Stimulated activated CD8-positive, alpha-beta memory T cell treated with anti-CD3 and anti-CD28 coated beads, Interleukin-4, amount 100 ng/mL, for 24 hours (primary cell): ENCODE measurements at regions not wholly inside any gene's neighbourhood (a gene's known extent, or its start where the extent isn't known, plus 50 kb on each side); places are given as distances from the start of the nearest gene placed in this dataset.
"Not testable (repeated sequence)": the region's sequence is repeated elsewhere in the genome, so short reads cannot be mapped to it uniquely, and the experiment has no call there.

Source experiments
- DNase-seq: peaks from one replicate; pipeline ENCODE4 v3.0.0-alpha.2; 2020; ENCODE audit warnings: low read depth

DNA sequence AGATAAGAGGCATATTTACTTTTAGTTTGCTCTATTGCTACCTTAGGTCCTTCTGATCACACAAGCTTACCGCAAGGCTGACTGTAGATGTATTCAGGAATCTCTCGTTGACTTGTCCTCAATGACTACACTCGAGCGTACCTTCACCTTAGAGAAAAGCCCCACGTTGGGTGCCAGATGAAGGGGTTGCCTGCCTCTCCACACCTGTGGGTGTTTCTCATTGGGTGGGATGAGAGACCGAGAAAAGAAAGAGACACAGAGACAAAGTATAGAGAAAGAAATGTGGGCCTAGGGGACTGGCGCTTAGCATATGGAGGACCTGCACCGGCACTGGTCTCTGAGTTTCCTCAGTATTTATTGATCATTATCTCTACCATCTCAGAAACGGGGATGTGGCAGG, 51.8 kb downstream of the ASCL4 start:
- DNase-seq = no peak

- DNase-seq = no peak
Observed at GRCh38 chr12:107829271-107829670, 54.8 kb downstream of the ASCL4 start.

GRCh38 chr12:107832441-107832840, 57.9 kb downstream of the ASCL4 start:
- no peak for DNase-seq

- DNase-seq = no peak
Observed at GRCh38 chr12:107840186-107840585, 65.7 kb downstream of the ASCL4 start.

DNA sequence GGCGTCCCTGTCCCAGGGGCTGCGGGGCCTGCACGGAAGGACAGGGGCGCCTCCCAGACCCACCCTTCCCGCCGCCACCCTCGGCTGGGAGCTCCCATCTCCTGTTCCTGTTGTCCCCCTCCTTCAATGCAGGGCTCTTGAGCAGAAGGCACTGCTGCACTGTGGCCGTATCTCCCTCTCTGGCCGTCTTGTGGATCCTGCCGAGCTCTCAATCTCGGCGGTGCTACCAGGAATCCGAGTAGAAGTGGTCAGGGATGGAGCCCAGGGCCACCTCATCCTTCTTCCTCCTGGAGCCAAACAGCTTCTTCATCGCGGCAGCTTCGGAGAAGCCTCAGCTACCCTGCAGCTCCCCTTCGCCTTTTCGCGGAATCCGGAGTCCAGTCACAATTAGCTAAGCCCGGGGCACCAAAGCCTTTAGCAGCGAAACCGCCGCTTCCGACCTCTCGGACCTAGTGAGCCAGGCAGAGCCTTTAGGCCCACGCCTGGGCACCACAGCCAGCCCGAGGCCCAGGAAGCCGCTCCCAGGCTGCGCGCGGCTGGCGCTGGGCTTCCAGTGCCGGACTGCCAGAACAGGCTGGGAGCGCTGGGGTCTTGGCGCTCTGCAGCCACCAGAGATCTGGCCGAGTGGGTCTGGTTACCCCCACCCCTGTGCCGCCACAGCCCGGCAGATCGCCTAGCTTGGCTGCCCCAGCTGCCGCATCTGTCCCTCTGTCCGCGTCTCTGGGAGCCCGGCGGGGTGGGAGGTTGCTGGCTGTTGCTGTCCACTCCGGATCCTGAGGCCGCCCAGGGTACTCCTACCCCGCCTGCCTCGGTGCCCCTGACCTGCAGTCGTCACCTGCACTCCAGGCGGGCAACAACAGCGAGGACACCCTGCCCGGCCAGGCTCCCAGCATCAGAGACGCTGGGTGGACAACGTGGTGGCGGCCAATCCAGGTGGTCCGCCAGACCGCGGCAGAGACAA, 69.1 kb downstream of the ASCL4 start:
- no peak for DNase-seq

GRCh38 chr12:107844312-107844921, 69.9 kb downstream of the ASCL4 start:
- DNase-seq = no peak

DNA sequence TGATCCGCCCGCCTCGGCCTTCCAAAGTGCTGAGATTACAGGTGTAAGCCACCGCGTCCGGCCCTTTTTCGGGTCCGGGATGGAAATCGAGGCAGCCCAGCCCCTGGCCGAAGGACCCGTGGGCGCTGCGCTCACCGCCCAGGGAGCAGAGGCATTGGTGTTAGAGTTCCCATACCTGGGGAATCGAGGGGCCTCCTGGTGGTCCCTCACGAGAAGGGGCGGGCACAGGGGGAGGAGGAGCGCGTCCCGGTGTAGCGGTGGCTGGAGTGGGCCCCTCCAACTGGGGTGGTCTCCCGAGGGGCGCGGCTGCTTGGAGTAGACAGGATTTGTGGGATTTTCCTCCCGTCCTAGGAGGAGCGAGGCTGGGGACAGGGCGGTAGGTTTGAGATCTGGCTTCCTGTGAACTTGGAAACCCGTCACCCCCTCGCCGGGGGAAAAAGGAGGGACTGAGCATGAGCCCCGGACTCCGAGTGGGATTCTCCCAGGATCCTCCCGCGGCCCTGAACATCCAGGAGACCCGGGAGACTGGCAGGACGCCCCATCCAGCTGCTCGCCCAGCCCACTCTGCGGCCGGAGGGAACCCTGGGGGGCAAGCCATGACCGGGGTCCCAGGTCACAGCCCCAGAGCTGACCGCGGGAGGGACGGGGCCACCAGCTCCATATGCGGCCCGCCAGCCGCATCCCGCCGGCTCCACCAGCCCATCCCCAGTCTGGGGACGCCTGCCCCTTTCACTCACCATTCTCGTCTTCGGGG, 70.9 kb downstream of the ASCL4 start:
- no peak for DNase-seq

DNA sequence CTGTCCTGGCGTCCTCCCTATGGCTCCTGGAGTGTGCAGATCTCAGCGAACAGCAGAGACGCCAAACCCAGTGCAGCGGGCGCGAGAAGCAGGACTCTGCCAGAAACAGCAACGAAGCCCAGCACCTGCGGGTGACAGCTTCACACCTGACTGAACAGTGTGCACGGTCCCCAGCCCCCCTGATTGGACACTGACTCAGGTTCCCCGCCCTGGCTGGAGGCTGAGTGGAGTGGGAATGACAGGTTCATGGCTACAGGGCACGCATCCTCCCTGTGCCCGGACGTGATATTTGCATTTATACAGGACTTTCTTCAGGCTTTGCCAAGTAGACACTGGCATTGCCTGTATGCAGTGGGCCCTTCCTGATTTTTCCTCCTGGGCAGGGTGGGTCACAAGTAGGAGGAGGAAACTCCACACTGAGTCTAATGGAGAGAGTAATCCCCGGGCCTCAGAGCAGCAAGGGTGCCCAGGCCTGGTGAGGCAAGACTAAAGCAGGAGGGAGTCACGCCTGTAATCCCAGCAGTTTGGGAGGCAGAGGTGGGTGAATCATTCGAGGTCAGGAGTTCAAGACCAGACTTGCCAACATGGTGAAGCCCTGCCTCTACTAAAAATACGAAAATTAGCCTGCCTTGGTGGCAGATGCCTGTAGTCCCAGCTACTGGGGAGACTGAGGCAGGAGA, 71.6 kb downstream of the ASCL4 start:
- no peak for DNase-seq

- DNase-seq = no peak
Observed at GRCh38 chr12:107847430-107847829, 72.9 kb downstream of the ASCL4 start.

GRCh38 chr12:107847830-107848229, 73.3 kb downstream of the ASCL4 start:
- DNase-seq = no peak

GRCh38 chr12:107853479-107853878, 79.0 kb downstream of the ASCL4 start:
- no peak for DNase-seq

GRCh38 chr12:107855471-107855870, 81.0 kb downstream of the ASCL4 start:
- no peak for DNase-seq

DNA sequence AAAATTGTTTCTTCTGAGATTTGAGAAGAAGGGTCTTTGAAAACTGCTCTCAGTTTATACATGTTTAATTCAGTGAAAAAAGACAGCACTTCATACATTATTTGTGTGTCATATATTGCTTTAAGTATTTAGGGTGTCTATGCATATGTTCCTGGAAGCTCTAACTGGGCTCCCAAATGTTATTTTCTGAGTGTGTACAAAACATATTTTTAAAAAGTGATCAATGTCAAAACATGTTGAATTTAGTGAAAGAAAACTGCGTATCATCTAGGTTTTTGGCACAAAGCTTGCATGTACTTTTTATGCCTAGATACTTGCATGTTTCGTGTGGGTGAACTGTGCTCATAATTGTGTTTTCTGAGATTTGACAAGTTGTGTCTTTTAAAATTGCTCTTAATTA, 81.6 kb downstream of the ASCL4 start:
- DNase-seq = no peak

GRCh38 chr12:107857191-107857590, 82.7 kb downstream of the ASCL4 start:
- no peak for DNase-seq

- DNase-seq = no peak
Observed at GRCh38 chr12:107859367-107859766, 84.9 kb downstream of the ASCL4 start.

DNA sequence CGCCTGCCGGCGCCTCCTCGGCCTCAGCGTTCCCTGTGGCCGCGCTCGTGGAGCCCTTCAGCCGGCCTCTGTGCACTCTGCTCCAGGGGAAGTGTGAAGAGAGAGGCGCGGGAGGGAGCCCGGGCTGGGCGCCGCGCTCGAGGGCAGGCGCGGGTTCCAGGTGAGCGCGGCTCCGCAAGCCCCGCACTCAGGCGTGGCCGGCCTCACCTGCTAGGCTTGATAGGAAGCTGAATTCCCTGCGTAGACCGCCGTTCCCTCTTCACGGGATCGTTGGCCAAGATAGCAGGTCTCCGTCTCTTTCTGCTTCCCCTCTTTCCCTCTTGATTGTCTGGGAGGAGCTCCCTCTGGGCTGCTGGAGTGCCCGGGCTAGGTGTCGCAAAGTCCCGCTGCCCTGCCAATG, 89.7 kb downstream of the ASCL4 start:
- no peak for DNase-seq

GRCh38 chr12:107864727-107865126, 90.2 kb downstream of the ASCL4 start:
- not testable (repeated sequence) for DNase-seq

DNA sequence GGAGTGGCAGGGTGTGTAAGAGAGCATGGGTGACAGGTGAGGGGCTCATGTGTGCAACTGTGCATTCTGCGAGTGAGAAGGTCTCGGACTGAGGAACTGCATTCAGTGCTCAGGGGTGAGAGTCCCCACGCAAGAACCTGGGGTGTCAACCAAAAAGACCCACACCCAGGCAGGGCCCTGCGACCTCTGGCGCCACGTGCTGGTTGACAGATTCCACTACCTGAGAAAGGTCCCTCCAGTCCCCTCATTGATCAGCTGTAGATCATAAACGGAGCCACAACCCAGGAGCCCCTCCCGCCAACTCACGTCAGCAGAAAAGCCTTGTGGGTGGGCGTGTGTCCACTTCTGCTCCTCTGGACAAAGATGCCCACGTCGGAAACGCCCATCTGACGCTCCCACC, 98.7 kb downstream of the ASCL4 start:
- no peak for DNase-seq

GRCh38 chr12:107875786-107876185, 101.3 kb downstream of the ASCL4 start:
- DNase-seq = no peak

DNA sequence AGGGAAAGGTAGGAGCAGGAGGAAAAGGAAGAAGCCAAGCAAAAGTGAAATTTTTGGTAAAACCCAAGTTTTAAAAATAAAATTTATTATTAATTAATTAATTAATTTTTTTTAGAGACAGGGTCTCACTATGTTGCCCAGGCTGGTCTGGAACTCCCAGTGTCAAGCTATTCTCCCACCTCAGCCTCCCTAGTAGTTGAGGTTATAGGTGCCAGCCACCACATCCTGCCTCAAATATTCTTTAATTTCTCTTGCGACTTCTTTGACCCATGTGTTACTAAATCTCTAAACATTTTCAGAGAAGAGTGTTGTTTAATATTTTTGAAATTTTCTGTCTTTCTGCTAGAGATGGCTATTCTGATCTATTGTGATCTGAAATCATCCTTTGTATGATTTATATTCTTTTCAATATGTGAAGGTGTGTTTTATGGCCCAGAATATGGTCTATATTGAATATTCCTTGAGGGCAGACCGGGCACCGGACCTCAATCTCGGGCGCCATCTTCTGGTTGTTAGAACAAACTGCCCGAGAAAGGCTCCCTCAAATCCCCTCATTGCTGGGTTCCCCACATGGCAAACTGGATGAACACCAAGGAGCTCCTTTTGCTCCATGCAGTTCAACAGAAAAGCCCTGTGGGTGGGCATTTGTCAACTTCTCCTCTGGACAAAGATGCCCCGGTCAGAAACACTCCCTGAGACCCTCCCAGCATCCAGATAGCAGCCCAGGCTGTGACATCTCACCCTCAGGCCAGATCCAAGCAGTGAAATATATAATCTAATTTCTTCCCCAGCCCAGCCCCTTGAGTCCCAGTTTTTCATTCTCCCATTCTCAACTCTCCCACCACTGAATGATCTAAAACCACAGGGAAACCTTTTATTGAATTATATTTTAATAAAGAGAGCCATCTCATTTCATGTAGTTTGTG, 110.5 kb downstream of the ASCL4 start:
- DNase-seq = no peak

- no peak for DNase-seq
Observed at GRCh38 chr12:107888789-107889188, 114.3 kb downstream of the ASCL4 start.
